B cell (primary cell): ENCODE measurements at regions not wholly inside any gene's neighbourhood (a gene's known extent, or its start where the extent isn't known, plus 50 kb on each side); places are given as distances from the start of the nearest gene placed in this dataset.

Experiments used
- ATAC-seq: fragments of 200-7000 bp; cut with Tn5 transposase; one replicate; pipeline ENCODE4 v1.10.0; 2021; ENCODE audit warnings: low read depth, mild to moderate bottlenecking, moderate number of reproducible peaks, moderate library complexity
- CTCF ChIA-PET: fragments of 350-600 bp; sonication (Branson Sonifier 250); formaldehyde crosslinking; loops from one replicate; lab custom pipeline; 2021; ENCODE audit warnings: antibody characterized with exemption, inconsistent platforms; lab: Charles Lee
- POLR2A ChIA-PET: fragments of 350-600 bp; sonication (Branson Sonifier 250); formaldehyde crosslinking; loops from one replicate; lab custom pipeline; 2021; ENCODE audit warnings: antibody characterized with exemption; lab: Charles Lee
- DNase-seq: peaks from one replicate; pipeline ENCODE4 v3.0.0; 2013
- H2AFZ ChIP-seq: 2 replicates; pipeline ENCODE4 v1.6.1; 2012; ENCODE audit warnings: mild to moderate bottlenecking, low read depth, low read length; ENCODE audit not compliant: insufficient read depth, poor library complexity, severe bottlenecking
- H3K27ac ChIP-seq, 2 donors: 1 replicate in 1 of 2; 2 replicates in 1 of 2; pipeline ENCODE4 v1.5.1; 2012 to 2013; ENCODE audit warnings: low read length in 2 of 2, mild to moderate bottlenecking in 2 of 2, moderate library complexity in 1 of 2
- H3K27me3 ChIP-seq, 4 experiments: fragments of 200-600 bp in 1 of 4; sonication (generic) in 1 of 4; replicated peaks in 1 of 4; 1 replicate in 2 of 4; 2 replicates in 2 of 4; pipeline versions ENCODE4 v1.6.1 to v1.7.0; 2013 to 2016; ENCODE audit warnings: low read length in 3 of 4, mild to moderate bottlenecking in 2 of 4, mixed read lengths in 1 of 4, moderate library complexity in 1 of 4; ENCODE audit not compliant: insufficient read depth in 4 of 4, control insufficient read depth in 3 of 4; ENCODE audit errors: control extremely low read depth in 1 of 4
- H3K36me3 ChIP-seq, 2 experiments: replicated peaks in 1 of 2; 1 replicate in 1 of 2; 2 replicates in 1 of 2; pipeline versions ENCODE4 v1.6.1 to v1.7.1; 2013; ENCODE audit warnings: low read length in 1 of 2; ENCODE audit not compliant: insufficient read depth in 2 of 2, control insufficient read depth in 1 of 2; ENCODE audit errors: control extremely low read depth in 1 of 2, extremely low read depth in 1 of 2
- H3K4me1 ChIP-seq, 2 donors: fragments of 200-600 bp in 1 of 2; sonication (generic) in 1 of 2; 1 replicate in 1 of 2; 2 replicates in 1 of 2; pipeline versions ENCODE4 v1.5.1 to v1.6.1; 2013 to 2017; ENCODE audit warnings: low read length in 2 of 2; ENCODE audit not compliant: control insufficient read depth in 2 of 2, insufficient read depth in 2 of 2
- H3K4me2 ChIP-seq: replicated peaks from 2 replicates; pipeline ENCODE3; 2012; ENCODE audit warnings: mild to moderate bottlenecking, low read depth, low read length; ENCODE audit not compliant: poor library complexity, severe bottlenecking
- H3K4me3 ChIP-seq, 5 experiments: fragments of 200-600 bp in 1 of 5; sonication (generic) in 1 of 5; 1 replicate in 3 of 5; 2 replicates in 2 of 5; pipeline versions ENCODE4 v1.5.1 to v1.7.0; 2011 to 2016; ENCODE audit warnings: low read length in 4 of 5, mild to moderate bottlenecking in 4 of 5, low read depth in 2 of 5, control low read depth in 1 of 5, moderate library complexity in 1 of 5; ENCODE audit not compliant: insufficient read depth in 1 of 5; ENCODE audit errors: control extremely low read depth in 1 of 5, extremely low read depth in 1 of 5
- H3K79me2 ChIP-seq: fragments of 200-600 bp; sonication (generic); one replicate; pipeline ENCODE4 v1.6.0; 2016; ENCODE audit warnings: low read length; ENCODE audit not compliant: control insufficient read depth, insufficient read depth
- H3K9ac ChIP-seq: fragments of 200-600 bp; sonication (generic); 2 replicates; pipeline ENCODE4 v1.6.1; 2017; ENCODE audit warnings: mild to moderate bottlenecking, low read length, moderate library complexity
- H3K9me3 ChIP-seq, 3 donors: one replicate each; pipeline versions ENCODE4 v1.6.1 to v1.7.1; 2013; ENCODE audit warnings: low read length in 2 of 3; ENCODE audit not compliant: control insufficient read depth in 2 of 3, insufficient read depth in 1 of 3; ENCODE audit errors: control extremely low read depth in 1 of 3
- H4K20me1 ChIP-seq: 2 replicates; pipeline ENCODE4 v1.6.0; 2012; ENCODE audit warnings: mild to moderate bottlenecking, low read length; ENCODE audit not compliant: insufficient read depth, control insufficient read depth, poor library complexity, severe bottlenecking
- H3K27ac Mint-ChIP-seq: one replicate; pipeline ENCODE4 v1.8.0; 2021; ENCODE audit warnings: mixed read lengths
- H3K27me3 Mint-ChIP-seq: one replicate; pipeline ENCODE4 v1.8.0; 2021; ENCODE audit warnings: mixed read lengths
- H3K4me1 Mint-ChIP-seq: one replicate; pipeline ENCODE4 v1.8.0; 2021; ENCODE audit warnings: mixed read lengths
- H3K4me3 Mint-ChIP-seq: one replicate; pipeline ENCODE4 v1.8.0; 2021; ENCODE audit warnings: mixed read lengths
- H3K9me3 Mint-ChIP-seq: one replicate; pipeline ENCODE4 v1.8.0; 2022; ENCODE audit warnings: mixed read lengths; ENCODE audit not compliant: insufficient read depth
- EZH2 ChIP-seq: IDR thresholded peaks from 2 replicates; pipeline ENCODE4 v1.6.1; 2012; ENCODE audit warnings: borderline replicate concordance, low read depth, mild to moderate bottlenecking, moderate library complexity, low read length; ENCODE audit not compliant: insufficient read depth, poor library complexity, severe bottlenecking
- WGBS: methylation state at CpG from one replicate; pipeline ENCODE4 v1.1.5; 2013; ENCODE audit warnings: missing lambda C conversion rate; ENCODE audit not compliant: insufficient coverage; 5-methylcytosine and 5-hydroxymethylcytosine counted together
- intact Hi-C: fragments of 100-400 bp; cut with micrococcal nuclease; formaldehyde crosslinking; loops from one replicate; pipeline ENCODE4 v1.10.0; 2022
- TF ChIP-seq, protein P1 (sequence below): fragments of 200-600 bp; IDR thresholded peaks from one replicate; pipeline ENCODE4 v1.8.0; 2022; ENCODE audit warnings: antibody characterized with exemption, mild to moderate bottlenecking

DNA sequence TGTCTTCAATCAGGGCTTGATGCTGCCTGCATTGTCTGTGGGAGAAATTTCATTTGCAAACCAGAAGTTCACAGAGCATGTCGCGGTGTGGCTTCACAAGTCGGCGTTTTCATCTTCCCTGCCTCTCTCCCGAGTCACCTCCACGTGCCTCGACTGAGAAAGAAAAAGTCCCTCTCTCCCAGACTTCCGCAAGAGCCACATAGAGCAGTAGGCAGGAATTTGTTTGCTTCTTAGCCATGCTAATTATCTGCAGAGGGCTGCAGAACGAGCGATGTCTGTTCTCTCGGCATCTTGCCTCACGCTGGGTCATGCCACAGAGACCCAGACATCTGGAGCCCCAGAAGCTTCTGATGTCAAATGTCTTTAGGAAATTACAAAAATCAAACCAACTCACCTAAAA is 272.2 kb downstream of the TCF7L2 start:
- Histone ChIP-seq H3K4me3 (no peak overlapping the region), H4K20me1 (no peaks in the 10 kb centered on the region), H3K9ac (no peak overlapping the region), H3K4me1 (no peaks in the 10 kb centered on the region), H3K79me2 (no peaks in the 10 kb centered on the region), H3K27me3 (peaks cover 0 to 13% (median 1%) of the 10 kb centered on the region in 4 experiments), H3K9me3 (no peaks in the 10 kb centered on the region), H2AFZ (no peak overlapping the region), H3K36me3 (no peaks in the 10 kb centered on the region), H3K4me2 (no peak overlapping the region), H3K27ac (no peak overlapping the region)
- no peak for TF ChIP-seq EZH2
- TF ChIP-seq, protein P1, sequence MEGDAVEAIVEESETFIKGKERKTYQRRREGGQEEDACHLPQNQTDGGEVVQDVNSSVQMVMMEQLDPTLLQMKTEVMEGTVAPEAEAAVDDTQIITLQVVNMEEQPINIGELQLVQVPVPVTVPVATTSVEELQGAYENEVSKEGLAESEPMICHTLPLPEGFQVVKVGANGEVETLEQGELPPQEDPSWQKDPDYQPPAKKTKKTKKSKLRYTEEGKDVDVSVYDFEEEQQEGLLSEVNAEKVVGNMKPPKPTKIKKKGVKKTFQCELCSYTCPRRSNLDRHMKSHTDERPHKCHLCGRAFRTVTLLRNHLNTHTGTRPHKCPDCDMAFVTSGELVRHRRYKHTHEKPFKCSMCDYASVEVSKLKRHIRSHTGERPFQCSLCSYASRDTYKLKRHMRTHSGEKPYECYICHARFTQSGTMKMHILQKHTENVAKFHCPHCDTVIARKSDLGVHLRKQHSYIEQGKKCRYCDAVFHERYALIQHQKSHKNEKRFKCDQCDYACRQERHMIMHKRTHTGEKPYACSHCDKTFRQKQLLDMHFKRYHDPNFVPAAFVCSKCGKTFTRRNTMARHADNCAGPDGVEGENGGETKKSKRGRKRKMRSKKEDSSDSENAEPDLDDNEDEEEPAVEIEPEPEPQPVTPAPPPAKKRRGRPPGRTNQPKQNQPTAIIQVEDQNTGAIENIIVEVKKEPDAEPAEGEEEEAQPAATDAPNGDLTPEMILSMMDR: no peak
- ATAC-seq (no peak), DNase-seq (no peak)
- Mint-ChIP-seq H3K4me1 (no peaks in the 10 kb centered on the region), H3K27ac (no peak overlapping the region), H3K4me3 (no peak overlapping the region), H3K9me3 (no peaks in the 10 kb centered on the region), H3K27me3 (peaks cover 36% of the 10 kb centered on the region)
- CTCF ChIA-PET: no interaction called here
- WGBS: 86% methylated on average over 10 of the region's 12 CpGs
- intact Hi-C loops: no loop called here
- POLR2A ChIA-PET: no interaction called here

DNA sequence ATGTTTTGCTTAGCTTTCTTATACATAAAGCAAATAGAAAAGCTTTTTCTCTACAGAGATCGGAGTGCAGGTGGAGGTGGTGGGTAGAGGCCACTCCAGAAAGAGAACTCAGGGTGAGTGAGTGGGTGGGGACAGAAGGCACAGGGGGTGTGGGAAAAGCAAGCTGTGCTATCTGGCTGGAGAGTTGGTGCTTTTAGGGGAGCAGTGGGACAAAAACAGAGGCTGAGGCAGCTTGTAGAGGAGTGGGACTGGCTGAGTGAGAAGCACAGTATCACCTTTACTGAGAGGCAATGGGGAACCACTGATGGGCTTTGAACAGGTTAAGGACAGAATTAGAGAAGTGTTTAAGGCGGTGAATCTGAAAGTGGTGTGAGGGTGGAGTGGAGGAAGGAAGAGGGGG is 275.3 kb downstream of the TCF7L2 start:
- CTCF ChIA-PET: interaction anchor here (0.5 kb wide), 1 partner anchor 1877 kb away, joined by 3 read pairs; no protein-coding TSS in a partner anchor
- Mint-ChIP-seq H3K9me3 (no peaks in the 10 kb centered on the region), H3K27me3 (peaks cover 41% of the 10 kb centered on the region), H3K4me1 (no peaks in the 10 kb centered on the region), H3K27ac (no peak overlapping the region), H3K4me3 (no peak overlapping the region)
- TF ChIP-seq, protein P1: no peak
- TF ChIP-seq EZH2: no peak
- Histone ChIP-seq H3K4me1 (no peaks in the 10 kb centered on the region), H3K36me3 (no peaks in the 10 kb centered on the region), H4K20me1 (no peaks in the 10 kb centered on the region), H3K27ac (no peak overlapping the region), H3K4me2 (no peak overlapping the region), H3K9me3 (no peaks in the 10 kb centered on the region), H3K4me3 (no peak overlapping the region), H3K27me3 (peaks cover 0 to 16% (median 1%) of the 10 kb centered on the region in 4 experiments), H3K9ac (no peak overlapping the region), H2AFZ (no peak overlapping the region), H3K79me2 (no peaks in the 10 kb centered on the region)
- whole genome bisulfite sequencing: 30% methylated on average over 1 of the region's 2 CpGs
- DNase-seq (no peak), ATAC-seq (no peak)
- POLR2A ChIA-PET: no interaction called here
- intact Hi-C loops: no loop called here
